SHP77 (cell line): ENCODE measurements at regions not wholly inside any gene's neighbourhood (a gene's known extent, or its start where the extent isn't known, plus 50 kb on each side); places are given as distances from the start of the nearest gene placed in this dataset.
"Not testable (repeated sequence)": the region's sequence is repeated elsewhere in the genome, so short reads cannot be mapped to it uniquely, and the experiment has no call there.

ENCODE experiments used
- DNase-seq, 2 experiments: peaks; one replicate each; lab custom pipeline; 2025; lab: John Stamatoyannopoulos, UW

DNA sequence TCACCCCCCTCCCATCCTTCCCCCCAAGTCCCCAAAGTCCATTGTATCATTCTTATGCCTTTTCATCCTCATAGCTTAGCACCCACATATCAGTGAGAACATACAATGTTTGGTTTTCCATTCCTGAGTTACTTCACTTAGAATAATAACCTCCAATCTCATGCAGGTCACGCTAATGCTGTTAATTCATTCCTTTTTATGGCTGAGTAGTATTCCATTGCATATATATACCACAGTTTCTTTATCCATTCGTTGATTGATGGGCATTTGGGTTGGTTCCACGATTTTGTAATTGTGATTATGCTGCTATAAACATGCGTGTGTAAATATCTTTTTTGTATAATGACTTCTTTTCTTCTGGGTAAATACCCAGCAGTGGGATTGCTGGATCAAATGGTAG is 621.9 kb upstream of the NRP1 start:
- DNase-seq, result not testable (repeated sequence)

GRCh38 chr10:33955676-33956075 is 621.2 kb upstream of the NRP1 start:
- no peak for DNase-seq

DNA sequence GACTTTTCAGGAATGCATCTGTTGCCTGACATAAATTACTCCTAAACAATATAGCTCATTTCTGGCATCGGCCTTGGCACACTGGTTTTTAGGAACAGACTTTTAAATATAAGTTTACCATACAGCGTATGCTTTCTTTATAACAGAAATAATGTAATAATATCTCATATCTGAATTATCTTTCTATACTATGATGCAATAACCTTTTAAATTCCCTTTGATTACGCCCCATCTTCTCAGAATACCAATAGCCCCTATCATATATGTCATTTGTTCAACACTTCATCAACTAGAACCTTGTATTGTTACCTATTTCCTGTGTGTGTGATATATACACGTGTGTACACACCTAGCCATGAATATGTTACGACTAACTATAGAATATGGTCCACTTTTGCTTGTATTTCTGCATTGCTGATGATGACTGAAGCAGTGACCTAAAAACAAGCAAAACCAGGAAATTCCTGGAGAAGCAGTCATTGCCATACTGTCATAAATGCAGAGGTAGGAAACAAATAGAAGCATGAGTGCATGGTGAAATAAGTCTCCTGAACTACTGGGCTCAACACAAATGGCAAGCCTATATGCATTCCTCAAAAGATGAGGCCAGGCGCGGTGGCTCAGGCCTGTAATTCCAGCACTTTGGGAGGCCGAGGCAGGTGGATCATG is 618.4 kb upstream of the NRP1 start:
- DNase-seq, result no peak

GRCh38 chr10:33950206-33950605 is 615.7 kb upstream of the NRP1 start:
- no peak for DNase-seq

- DNase-seq, result no peak
Measured at GRCh38 chr10:33947544-33947943, 613.1 kb upstream of the NRP1 start.

DNA sequence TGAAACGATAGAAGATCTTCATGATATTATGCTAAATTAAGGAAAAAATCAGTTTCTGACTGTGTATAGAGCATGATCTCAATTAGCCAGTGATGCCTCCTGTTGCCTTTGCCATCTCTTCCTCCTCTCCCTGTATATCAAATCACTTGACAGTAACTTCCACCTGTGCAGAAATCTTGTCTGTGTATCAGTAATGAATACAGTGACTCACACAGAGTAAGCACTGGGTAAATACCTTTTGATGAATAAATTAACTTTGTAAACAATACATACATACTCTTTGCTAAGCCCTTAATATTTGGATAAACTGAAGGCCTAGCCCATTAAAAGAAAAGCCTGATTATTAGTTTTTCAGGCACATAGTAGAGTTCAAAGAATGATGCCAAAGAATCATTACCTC is 610.6 kb upstream of the NRP1 start:
- DNase-seq, result no peak

DNA sequence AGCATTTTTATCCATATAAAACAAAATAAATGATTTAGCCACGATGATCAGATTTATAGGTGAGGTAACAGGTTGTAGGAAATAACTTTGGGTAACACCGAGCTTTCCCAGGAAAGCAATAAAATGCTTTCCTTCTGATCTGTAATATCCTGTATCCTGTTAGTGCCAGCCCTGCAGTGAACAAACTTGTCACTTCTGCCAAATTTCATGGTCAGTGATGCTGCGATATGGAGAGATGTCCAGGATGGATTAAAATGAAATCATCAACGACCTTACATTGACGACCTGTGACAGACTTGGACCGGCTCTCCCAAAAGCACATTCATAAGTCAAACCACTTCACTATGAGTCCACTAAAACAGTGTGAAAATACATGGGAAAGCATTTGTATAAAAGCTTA is 608.0 kb upstream of the NRP1 start:
- DNase-seq, result no peak

DNA sequence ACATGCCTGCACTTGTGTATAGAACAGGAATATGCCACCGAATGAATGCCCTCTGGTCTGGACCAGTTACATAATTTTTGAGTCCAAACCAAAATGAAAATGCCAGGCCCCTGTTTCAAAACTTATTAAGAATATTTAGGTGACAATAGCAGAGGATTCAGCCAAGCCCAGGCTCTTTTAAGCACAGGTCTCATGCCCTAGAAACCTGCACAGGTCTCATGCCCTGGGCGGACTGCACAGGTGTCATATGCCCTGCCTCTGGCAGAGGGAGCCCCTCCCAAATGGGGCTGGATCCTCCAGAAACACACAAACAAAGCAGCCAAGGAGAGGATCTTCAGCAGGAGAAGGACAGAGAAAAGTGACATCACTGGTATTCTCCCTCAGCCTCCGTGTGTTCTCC is 605.4 kb upstream of the NRP1 start:
- DNase-seq, result no peak

- DNase-seq, result no peak
Measured at GRCh38 chr10:33939410-33939809, 604.9 kb upstream of the NRP1 start.

DNA sequence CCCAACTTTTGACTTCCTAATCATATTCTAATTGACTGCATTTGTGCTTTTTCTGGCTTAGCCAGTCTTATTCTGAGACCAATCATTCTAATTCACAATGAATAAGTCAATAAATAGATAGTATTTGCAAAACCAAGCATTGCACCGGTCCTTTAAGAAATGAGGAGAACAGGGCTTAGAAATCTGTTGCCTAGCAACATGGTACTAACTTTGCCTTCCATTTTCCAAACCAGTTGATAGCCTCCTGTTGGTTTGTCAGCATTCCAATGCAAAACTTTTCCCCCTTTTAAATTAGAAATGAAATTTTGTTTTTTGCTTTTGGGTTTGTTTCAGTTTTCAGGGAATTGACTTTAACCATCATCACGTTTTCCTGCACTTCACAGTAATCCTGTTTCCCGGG is 603.5 kb upstream of the NRP1 start:
- no peak for DNase-seq

DNA sequence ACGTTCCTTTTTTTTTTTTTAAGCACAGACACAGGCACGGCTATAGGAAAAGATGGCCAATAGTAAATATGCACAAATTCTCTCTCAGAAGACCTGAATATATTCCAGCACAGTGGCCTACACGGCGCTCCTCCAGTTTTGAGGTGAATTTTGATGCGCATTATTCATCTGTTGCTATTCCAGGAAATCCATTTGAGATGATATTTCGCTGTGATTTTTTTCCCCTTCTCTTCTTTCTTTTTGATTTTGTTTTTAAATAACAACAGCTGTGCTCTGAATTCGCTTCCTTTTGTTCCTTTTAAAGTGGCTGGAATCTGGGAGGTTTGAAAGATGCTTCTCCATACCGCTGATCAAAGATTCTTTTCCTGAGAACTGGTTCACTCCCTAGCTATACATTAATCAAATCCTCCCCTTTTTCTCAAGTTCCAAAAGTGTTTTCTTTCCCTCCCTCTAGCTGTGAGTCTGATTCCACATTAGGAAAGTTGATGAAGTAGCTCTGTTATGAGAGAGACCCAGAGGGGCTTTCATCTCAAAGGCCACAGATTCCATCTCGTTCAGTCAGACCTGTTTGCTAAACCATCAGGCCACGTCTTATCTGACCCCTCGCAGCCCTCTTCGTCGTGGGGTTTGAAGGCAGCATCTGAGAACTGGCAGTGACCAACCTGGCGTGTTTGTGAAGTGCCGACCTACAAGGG is 602.7 kb upstream of the NRP1 start:
- no peak for DNase-seq

DNA sequence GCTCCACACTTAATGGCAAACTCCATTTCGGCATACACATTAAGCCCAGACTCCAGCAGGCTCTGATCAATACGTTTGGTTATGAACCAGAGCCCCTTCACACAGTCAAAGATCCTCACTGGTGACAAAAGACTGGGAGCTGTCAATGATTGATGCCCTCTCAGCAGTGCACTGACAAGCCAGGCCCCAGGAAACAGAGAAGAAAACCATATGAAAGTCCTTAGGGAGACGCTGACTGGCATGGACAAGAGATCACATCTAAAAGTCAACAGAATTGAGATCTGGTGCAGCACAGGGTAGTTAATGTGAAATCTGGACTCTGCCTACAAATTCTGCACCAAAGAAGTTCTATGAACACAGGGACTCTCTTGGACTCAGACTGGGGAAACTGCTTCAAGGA is 600.9 kb upstream of the NRP1 start:
- no peak for DNase-seq

GRCh38 chr10:33930079-33930478 is 595.6 kb upstream of the NRP1 start:
- no peak for DNase-seq

GRCh38 chr10:33927347-33927746 is 592.9 kb upstream of the NRP1 start:
- no peak for DNase-seq

- DNase-seq, result no peak
Measured at GRCh38 chr10:33921970-33922605, 587.6 kb upstream of the NRP1 start.

DNA sequence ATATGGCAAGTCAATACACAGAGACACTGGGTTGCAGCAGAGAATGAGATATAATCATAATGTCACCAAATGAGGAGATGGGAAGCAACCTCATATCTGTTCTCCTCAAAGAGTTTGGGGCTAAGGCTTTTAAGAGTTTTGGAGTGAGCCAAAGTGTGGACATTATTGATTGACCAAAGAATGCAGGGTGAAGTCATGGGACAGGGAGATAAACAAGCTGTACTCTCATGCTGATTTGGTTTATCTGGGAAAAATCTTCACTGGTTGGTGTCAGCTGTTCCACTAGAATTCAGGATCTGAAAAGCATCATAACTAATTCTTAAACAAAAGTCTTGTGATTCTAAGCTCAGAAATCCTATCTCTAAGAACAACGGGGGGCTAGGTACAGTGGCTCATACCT is 585.9 kb upstream of the NRP1 start:
- DNase-seq, result no peak

DNA sequence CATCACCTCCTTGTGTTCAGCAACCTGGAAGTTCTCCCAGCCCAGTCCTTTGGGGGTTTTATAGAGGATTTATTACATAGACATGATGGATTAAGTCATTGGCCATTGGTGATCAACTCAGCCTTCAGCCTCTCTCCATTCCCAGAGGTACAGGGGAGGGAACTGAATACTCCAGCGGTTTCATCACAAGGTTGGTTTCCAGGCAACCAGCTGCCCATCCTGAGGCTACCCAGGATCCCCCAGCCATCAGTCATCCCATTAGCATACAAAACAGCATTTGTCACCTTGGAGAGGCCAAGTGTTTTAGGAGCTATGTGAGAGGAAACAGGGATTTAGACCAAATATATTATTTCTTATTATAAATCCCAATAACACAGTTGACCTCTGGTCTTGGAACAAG is 584.8 kb upstream of the NRP1 start:
- DNase-seq, result no peak

DNA sequence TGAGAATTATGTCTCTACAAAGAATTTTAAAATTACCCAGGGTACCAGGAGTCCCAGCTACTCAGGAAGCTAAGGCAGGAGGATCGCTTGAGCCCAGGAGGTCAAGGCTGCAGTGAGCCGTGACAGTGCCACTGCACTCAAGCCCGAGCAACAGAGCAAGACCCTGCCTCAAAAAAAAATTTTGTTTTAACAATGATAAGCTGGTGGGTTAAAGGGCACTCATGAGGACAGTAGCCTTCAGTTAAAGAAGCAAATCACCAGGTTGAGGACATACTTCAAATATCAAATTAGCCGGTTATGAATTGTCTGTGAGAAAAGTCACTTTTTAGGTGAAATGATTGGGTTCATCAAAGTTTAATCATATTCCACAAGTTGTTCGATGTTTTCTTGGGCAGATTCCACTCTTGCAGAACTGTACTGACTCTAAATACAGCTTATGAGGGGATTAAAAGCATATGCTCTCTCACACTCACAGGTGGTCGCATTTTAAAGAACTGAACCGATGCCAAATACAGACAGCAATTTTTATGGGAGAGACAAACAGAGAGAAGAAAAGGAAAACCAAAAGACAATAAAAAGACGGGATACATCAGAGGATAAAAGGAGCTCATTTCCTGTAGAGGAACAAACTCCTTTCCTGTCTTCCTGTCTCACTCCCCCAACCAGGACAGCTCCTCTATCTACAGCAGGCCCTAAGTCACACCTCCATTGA is 582.8 kb upstream of the NRP1 start:
- DNase-seq, result no peak

DNA sequence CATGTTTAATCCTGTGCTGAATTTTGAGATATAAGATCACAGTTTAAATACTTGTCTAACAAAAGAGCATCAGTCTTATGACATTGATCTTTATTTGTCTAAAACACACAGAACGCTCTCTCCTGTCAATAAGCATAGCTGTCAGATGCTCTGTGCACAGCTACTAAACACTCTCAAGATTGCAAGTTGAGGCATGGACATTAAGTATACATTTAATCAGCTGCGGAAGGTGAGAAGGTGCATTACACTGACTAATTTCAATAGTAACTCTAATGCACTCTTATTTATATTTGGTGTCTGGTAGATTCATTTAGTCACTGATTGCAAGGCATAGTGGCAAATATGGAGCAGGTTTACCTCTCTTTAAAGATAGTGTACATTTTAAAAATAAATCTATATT is 580.3 kb upstream of the NRP1 start:
- DNase-seq, result no peak

GRCh38 chr10:33913194-33913593 is 578.7 kb upstream of the NRP1 start:
- DNase-seq, result no peak

DNA sequence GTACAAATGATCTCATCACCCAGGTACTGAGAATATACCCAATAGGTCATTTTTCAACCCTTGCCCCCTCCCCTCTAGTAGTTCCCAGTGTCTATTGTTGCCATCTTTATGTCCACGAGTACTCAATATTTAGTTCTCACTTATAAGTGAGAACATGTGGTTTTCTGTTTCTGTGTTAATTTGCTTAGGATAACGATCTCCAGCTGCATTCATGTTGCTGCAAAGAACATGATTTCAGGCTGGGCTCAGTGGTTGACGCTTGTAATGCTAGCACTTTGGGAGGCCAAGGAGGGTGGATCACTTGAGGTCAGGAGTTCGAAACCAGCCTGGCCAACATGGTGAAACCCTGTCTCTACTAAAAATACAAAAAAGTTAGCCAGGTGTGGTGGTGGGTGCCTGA is 575.0 kb upstream of the NRP1 start:
- DNase-seq, result not testable (repeated sequence)

GRCh38 chr10:33901166-33901565 is 566.7 kb upstream of the NRP1 start:
- no peak for DNase-seq

GRCh38 chr10:33900596-33900995 is 566.1 kb upstream of the NRP1 start:
- DNase-seq, result no peak
